Psoas muscle (tissue), 7 donors: ENCODE measurements at regions not wholly inside any gene's neighbourhood (a gene's known extent, or its start where the extent isn't known, plus 50 kb on each side); places are given as distances from the start of the nearest gene placed in this dataset.

Source experiments
- ATAC-seq, 4 donors: fragments of 200-7000 bp; cut with Tn5 transposase; one replicate each; pipeline ENCODE4 v1.9.1; 2020; ENCODE audit warnings: moderate library complexity in 3 of 4, mild to moderate bottlenecking in 2 of 4
- DNase-seq, 2 donors: peaks; one replicate each; pipeline ENCODE4 v3.0.0-alpha.2; 2020
- H3K27ac ChIP-seq: fragments of 200-600 bp; one replicate; pipeline ENCODE4 v1.8.0; 2022
- H3K27me3 ChIP-seq, 3 donors: fragments of 200-600 bp in 1 of 3; one replicate each; pipeline versions ENCODE4 v1.6.1 to v1.8.0; 2013 to 2022; ENCODE audit warnings: low read length in 2 of 3, mild to moderate bottlenecking in 2 of 3, moderate library complexity in 1 of 3; ENCODE audit not compliant: insufficient read depth in 3 of 3
- H3K36me3 ChIP-seq, 2 donors: fragments of 200-600 bp in 1 of 2; one replicate each; pipeline versions ENCODE4 v1.6.1 to v1.8.0; 2013 to 2022; ENCODE audit warnings: low read depth in 1 of 2, mild to moderate bottlenecking in 1 of 2, moderate library complexity in 1 of 2; ENCODE audit not compliant: insufficient read depth in 1 of 2
- H3K4me1 ChIP-seq: fragments of 200-600 bp; one replicate; pipeline ENCODE4 v1.8.0; 2022
- H3K4me3 ChIP-seq: fragments of 200-600 bp; one replicate; pipeline ENCODE4 v1.8.0; 2022; ENCODE audit warnings: mild to moderate bottlenecking
- H3K9me3 ChIP-seq: fragments of 200-600 bp; one replicate; pipeline ENCODE4 v1.8.0; 2022
- CTCF ChIP-seq: fragments of 200-600 bp; IDR thresholded peaks from one replicate; pipeline ENCODE4 v1.8.0; 2022; ENCODE audit warnings: antibody characterized with exemption
- WGBS, 3 donors: extraction: QIAGEN DNeasy Blood & Tissue Kit; methylation state at CpG; one replicate each; pipeline versions ENCODE4 v1.1.6 to v1.1.7; 2013; 5-methylcytosine and 5-hydroxymethylcytosine counted together
- intact Hi-C, 2 donors: fragments of 100-400 bp; cut with DNase I; formaldehyde crosslinking; loops; one replicate each; pipeline versions ENCODE4 v1.11.0 to v1.14.2; 2022
- donor health status: healthy with polysubstance abuse.
- donor health status: DM: no; HTN: no; CAD: no; lungs with moderate emphysema.
- donor health status: Bipolar disorder and iron deficiency.
- donor health status: healthy.
- donor health status: DM: yes; HTN: yes; CAD: no.
- donor health status: DM: no; HTN: no; CAD: no.
- donor health status: DM: yes; HTN: yes; CAD: no.

- no peaks in the 10 kb centered on the region for H3K9me3 ChIP-seq
Measured at GRCh38 chr6:140372064-140372463, 997.6 kb upstream of the CITED2 start.

GRCh38 chr6:140370976-140371870 lies 996.8 kb upstream of the CITED2 start:
- DNase-seq, result no peak
- ATAC-seq, result peak in 1 of 4 donors; percentile 58
- Histone ChIP-seq H3K36me3 (no peaks in the 10 kb centered on the region), H3K4me1 (peaks cover 10% of the 10 kb centered on the region), H3K27ac (no peak overlapping the region), H3K9me3 (no peaks in the 10 kb centered on the region), H3K4me3 (peak overlapping the region; percentile 25), H3K27me3 (no peaks in the 10 kb centered on the region)
- intact Hi-C loops, result no loop called here
- TF ChIP-seq CTCF, result no peak
- 11 to 38% (median 24%) methylated on average over 2 of the region's 2 CpGs for WGBS, 3 donors

More at GRCh38 chr6:140372064-140372463, 997.6 kb upstream of the CITED2 start:
- Histone ChIP-seq H3K36me3 (no peaks in the 10 kb centered on the region), H3K27me3 (no peaks in the 10 kb centered on the region), H3K27ac (no peak overlapping the region), H3K4me3 (no peak overlapping the region), H3K4me1 (peaks cover 10% of the 10 kb centered on the region)
- DNase-seq, result no peak
- ATAC-seq, result no peak
- no peak for TF ChIP-seq CTCF
- intact Hi-C loops, result no loop called here
- WGBS, 3 donors, result 87 to 91% (median 88%) methylated on average over 4 of the region's 4 CpGs

GRCh38 chr6:140370441-140370840 lies 996.0 kb upstream of the CITED2 start:
- intact Hi-C loops, result no loop called here
- TF ChIP-seq CTCF, result no peak
- ATAC-seq (no peak), DNase-seq (no peak)
- H3K4me3 ChIP-seq, result no peak overlapping the region
- H3K4me1 ChIP-seq, result peaks cover 10% of the 10 kb centered on the region
- 88 to 96% (median 94%) methylated on average over 1 of the region's 1 CpG for WGBS, 3 donors
- no peaks in the 10 kb centered on the region for H3K27me3 ChIP-seq
- H3K27ac ChIP-seq, result no peak overlapping the region
- no peaks in the 10 kb centered on the region for H3K36me3 ChIP-seq
- H3K9me3 ChIP-seq, result no peaks in the 10 kb centered on the region

- Histone ChIP-seq H3K4me3 (no peak overlapping the region), H3K36me3 (no peaks in the 10 kb centered on the region), H3K9me3 (peaks cover 7% of the 10 kb centered on the region), H3K27ac (no peak overlapping the region), H3K4me1 (peaks cover 10% of the 10 kb centered on the region), H3K27me3 (no peaks in the 10 kb centered on the region)
- no peak for ATAC-seq
- DNase-seq, result no peak
- intact Hi-C loops, result no loop called here
- no peak for TF ChIP-seq CTCF
Measured at GRCh38 chr6:140366991-140367390, 992.5 kb upstream of the CITED2 start.

- no peak overlapping the region for H3K27ac ChIP-seq
- no peaks in the 10 kb centered on the region for H3K4me1 ChIP-seq
- ATAC-seq (no peak), DNase-seq (no peak)
- no peak for TF ChIP-seq CTCF
- H3K4me3 ChIP-seq, result no peak overlapping the region
- peaks cover 7% of the 10 kb centered on the region for H3K9me3 ChIP-seq
- H3K36me3 ChIP-seq, result no peaks in the 10 kb centered on the region
- intact Hi-C loops, result no loop called here
- no peaks in the 10 kb centered on the region for H3K27me3 ChIP-seq
Measured at GRCh38 chr6:140364916-140365315, 990.5 kb upstream of the CITED2 start.
